ENCODE measurements at regions not wholly inside any gene's neighbourhood (a gene's known extent, or its start where the extent isn't known, plus 50 kb on each side); places are given as distances from the start of the nearest gene placed in this dataset.

DNA sequence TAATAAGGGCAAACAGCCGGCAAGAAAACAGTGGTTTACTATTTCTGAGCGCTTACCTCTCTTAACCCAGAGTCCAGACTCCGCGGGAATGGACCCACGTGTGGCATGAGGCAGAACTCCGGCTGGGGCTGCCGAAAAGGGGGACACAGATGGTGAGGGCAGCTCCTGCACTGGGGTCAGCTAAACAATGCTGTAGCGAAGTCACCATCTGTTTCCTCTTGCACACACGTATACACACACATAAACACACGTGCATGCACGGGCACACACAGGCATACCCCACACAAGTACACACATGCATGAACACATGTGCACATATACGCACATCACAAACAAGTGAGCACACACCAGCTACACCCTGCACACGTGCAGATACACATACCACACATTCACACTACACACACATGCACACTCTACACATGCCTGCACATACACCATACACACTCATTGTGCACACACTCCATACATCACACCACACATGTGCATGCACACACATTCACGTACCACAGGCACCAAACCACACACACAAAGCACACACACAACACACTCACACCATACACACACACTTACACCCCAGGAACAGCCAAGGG lies 105.9 kb upstream of the ID2 start:
- TF ChIP-seq, protein P1, sequence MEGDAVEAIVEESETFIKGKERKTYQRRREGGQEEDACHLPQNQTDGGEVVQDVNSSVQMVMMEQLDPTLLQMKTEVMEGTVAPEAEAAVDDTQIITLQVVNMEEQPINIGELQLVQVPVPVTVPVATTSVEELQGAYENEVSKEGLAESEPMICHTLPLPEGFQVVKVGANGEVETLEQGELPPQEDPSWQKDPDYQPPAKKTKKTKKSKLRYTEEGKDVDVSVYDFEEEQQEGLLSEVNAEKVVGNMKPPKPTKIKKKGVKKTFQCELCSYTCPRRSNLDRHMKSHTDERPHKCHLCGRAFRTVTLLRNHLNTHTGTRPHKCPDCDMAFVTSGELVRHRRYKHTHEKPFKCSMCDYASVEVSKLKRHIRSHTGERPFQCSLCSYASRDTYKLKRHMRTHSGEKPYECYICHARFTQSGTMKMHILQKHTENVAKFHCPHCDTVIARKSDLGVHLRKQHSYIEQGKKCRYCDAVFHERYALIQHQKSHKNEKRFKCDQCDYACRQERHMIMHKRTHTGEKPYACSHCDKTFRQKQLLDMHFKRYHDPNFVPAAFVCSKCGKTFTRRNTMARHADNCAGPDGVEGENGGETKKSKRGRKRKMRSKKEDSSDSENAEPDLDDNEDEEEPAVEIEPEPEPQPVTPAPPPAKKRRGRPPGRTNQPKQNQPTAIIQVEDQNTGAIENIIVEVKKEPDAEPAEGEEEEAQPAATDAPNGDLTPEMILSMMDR (conservative IDR thresholded peaks at IDR 0.05; ENCODE audit: low read depth, low read length), result no peak
- no peak for TF ChIP-seq EZH2 (IDR thresholded peaks at IDR 0.05; ENCODE audit: borderline replicate concordance, low read depth, low read length, poor library complexity, severe bottlenecking)
